Hepatocyte (in vitro differentiated cells): ENCODE measurements at regions not wholly inside any gene's neighbourhood (a gene's known extent, or its start where the extent isn't known, plus 50 kb on each side); places are given as distances from the start of the nearest gene placed in this dataset.

Source experiments
- DNase-seq: peaks from one replicate; pipeline ENCODE4 v3.0.0-alpha.2; 2016; ENCODE audit warnings: low spot score
- H2AFZ ChIP-seq: fragments of 200-600 bp; sonication (generic); 2 replicates; pipeline ENCODE4 v1.6.0; 2016; ENCODE audit warnings: antibody characterized with exemption, mild to moderate bottlenecking
- H3K27ac ChIP-seq: fragments of 200-600 bp; sonication (generic); 2 replicates; pipeline ENCODE4 v1.5.1; 2016; ENCODE audit warnings: mild to moderate bottlenecking
- H3K27me3 ChIP-seq: fragments of 200-600 bp; sonication (generic); 2 replicates; pipeline ENCODE4 v1.6.1; 2016
- H3K36me3 ChIP-seq: fragments of 200-600 bp; sonication (generic); replicated peaks from 2 replicates; pipeline ENCODE4 v1.5.1; 2016; ENCODE audit warnings: low read depth; ENCODE audit not compliant: insufficient read depth
- H3K4me1 ChIP-seq: fragments of 200-600 bp; sonication (generic); 2 replicates; pipeline ENCODE4 v1.5.1; 2016; ENCODE audit warnings: mild to moderate bottlenecking, moderate library complexity; ENCODE audit not compliant: insufficient read depth
- H3K4me2 ChIP-seq: fragments of 200-600 bp; sonication (generic); 2 replicates; pipeline ENCODE4 v1.6.0; 2016
- H3K4me3 ChIP-seq: fragments of 200-600 bp; sonication (generic); 2 replicates; pipeline ENCODE4 v1.5.1; 2016; ENCODE audit warnings: mild to moderate bottlenecking
- H3K79me2 ChIP-seq: fragments of 200-600 bp; sonication (generic); 2 replicates; pipeline ENCODE4 v1.6.0; 2017; ENCODE audit warnings: mild to moderate bottlenecking
- H3K9me2 ChIP-seq: fragments of 200-600 bp; sonication (generic); replicated peaks from 2 replicates; pipeline ENCODE4 v1.6.0; 2017; ENCODE audit warnings: mild to moderate bottlenecking; ENCODE audit not compliant: insufficient read depth
- H3K9me3 ChIP-seq: fragments of 200-600 bp; sonication (generic); 2 replicates; pipeline ENCODE4 v1.5.1; 2016; ENCODE audit warnings: low read depth, mild to moderate bottlenecking
- H4K20me1 ChIP-seq: fragments of 200-600 bp; sonication (generic); 2 replicates; pipeline ENCODE4 v1.6.0; 2016; ENCODE audit warnings: mild to moderate bottlenecking; ENCODE audit not compliant: insufficient read depth, poor library complexity, severe bottlenecking
- EZH2 ChIP-seq: fragments of 200-600 bp; sonication (generic); IDR thresholded peaks from 2 replicates; pipeline ENCODE4 v1.6.1; 2016; ENCODE audit warnings: antibody characterized with exemption, mild to moderate bottlenecking, borderline replicate concordance
- EZH2phosphoT487 ChIP-seq: fragments of 200-600 bp; sonication (generic); IDR thresholded peaks from one replicate; pipeline ENCODE4 v1.6.1; 2018; ENCODE audit warnings: antibody characterized with exemption, mild to moderate bottlenecking, low read depth, moderate library complexity; ENCODE audit not compliant: unreplicated experiment, severe bottlenecking
- WGBS: methylation state at CpG from one replicate; pipeline ENCODE4 v1.1.6; 2016; ENCODE audit warnings: low lambda C conversion rate; ENCODE audit errors: missing lambda C conversion rate; 5-methylcytosine and 5-hydroxymethylcytosine counted together
- TF ChIP-seq, protein P1 (sequence below): fragments of 200-600 bp; sonication (generic); IDR thresholded peaks from 2 replicates; pipeline ENCODE4 v1.5.1; 2016; ENCODE audit warnings: antibody characterized with exemption, mild to moderate bottlenecking; ENCODE audit not compliant: poor library complexity

DNA sequence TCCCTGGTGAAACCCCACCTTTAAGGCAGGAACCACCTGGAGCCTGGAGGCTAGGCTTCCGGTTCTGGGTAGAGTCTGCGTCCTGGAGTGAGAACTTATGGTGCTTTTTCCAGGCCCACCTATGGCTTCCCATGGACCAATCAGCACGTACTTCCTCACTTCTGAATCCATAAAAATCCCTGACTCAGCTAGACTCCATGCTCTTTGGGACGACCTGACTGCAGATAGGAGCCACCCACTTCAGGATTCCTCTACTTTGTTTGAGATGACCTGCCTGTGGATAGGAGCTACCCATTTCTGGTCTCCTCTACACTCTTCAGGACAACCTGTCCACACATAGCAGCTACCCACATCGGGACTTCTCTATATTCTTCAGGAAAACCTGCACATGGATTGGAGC is 168.8 kb upstream of the IRX2 start:
- no peaks in the 10 kb centered on the region for H3K4me1 ChIP-seq
- no peak for DNase-seq
- TF ChIP-seq EZH2phosphoT487: no peak
- H3K4me2 ChIP-seq: no peak overlapping the region
- 90% methylated on average over 5 of the region's 5 CpGs for WGBS
- H3K9me2 ChIP-seq: no peaks in the 10 kb centered on the region
- no peaks in the 10 kb centered on the region for H3K36me3 ChIP-seq
- no peaks in the 10 kb centered on the region for H3K9me3 ChIP-seq
- H4K20me1 ChIP-seq: no peaks in the 10 kb centered on the region
- H3K79me2 ChIP-seq: no peaks in the 10 kb centered on the region
- H3K4me3 ChIP-seq: no peak overlapping the region
- H3K27me3 ChIP-seq: no peaks in the 10 kb centered on the region
- H3K27ac ChIP-seq: no peak overlapping the region
- H2AFZ ChIP-seq: no peak overlapping the region

DNA sequence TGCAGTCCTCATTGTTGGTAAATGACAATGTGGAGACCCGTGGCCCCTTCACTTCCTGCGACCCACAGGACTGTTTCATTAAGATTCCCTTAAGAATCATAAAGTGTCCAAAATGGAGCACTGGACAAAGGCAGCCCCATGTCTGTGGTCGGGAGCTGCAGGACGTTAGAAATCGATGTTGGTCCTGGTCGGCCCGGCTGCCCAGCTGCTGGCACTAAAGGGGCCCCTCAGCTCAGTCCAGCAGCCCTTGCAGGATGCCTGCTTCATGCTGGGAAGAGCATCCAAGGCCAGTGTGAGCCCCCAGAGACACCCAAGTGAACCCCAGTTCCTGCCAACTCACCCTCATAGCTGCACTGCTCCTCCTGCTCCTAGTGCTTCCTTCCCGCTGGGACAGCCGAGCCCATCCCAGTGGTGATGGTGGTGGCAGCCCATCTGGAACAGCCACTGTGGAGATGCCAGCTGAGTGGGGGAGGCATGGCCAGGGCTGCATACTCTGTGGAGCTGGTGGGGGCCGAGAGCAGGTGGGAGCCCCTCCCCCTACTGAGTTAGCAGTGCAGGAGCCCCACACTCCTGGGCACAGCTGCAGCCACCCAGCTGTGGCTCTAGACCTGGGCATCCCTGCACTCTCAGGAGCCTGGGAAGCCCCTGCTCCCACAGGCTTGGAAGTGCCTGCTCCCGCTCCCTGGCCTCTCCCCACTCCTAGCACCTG is 168.0 kb upstream of the IRX2 start:
- Histone ChIP-seq H3K9me2 (no peaks in the 10 kb centered on the region), H3K79me2 (no peaks in the 10 kb centered on the region)

DNA sequence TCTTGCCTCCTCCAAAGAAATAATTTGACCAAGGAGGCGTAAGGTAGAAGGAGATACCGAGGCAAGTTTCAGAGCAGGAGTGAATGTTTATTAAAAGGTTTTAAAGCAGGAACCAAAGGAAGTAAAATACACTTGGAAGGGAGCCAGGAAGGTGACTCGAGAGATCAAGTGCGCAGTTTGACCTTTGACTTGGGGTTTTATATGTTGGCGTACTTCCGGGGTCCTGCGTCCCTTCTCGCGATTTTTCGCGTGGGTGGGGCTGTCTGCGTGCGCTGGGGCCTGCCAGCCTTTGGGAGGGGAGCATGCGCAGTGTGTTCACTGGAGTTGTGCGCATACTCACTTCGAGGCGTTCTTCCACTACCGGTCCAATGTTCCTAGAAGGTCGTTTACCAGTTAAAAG is 166.0 kb upstream of the IRX2 start:
- peak; percentile 3 for DNase-seq
- H3K4me2 ChIP-seq: no peak overlapping the region
- 96% methylated on average over 17 of the region's 19 CpGs for WGBS

More for the DNA sequence above, 168.0 kb upstream of the IRX2 start:
- Histone ChIP-seq H3K4me1 (no peaks in the 10 kb centered on the region), H3K9me3 (no peaks in the 10 kb centered on the region), H3K36me3 (no peaks in the 10 kb centered on the region), H3K27me3 (no peaks in the 10 kb centered on the region), H3K4me3 (no peak overlapping the region), H4K20me1 (no peaks in the 10 kb centered on the region), H3K4me2 (no peak overlapping the region), H2AFZ (no peak overlapping the region), H3K27ac (no peak overlapping the region)
- DNase-seq: no peak
- TF ChIP-seq, protein P1, sequence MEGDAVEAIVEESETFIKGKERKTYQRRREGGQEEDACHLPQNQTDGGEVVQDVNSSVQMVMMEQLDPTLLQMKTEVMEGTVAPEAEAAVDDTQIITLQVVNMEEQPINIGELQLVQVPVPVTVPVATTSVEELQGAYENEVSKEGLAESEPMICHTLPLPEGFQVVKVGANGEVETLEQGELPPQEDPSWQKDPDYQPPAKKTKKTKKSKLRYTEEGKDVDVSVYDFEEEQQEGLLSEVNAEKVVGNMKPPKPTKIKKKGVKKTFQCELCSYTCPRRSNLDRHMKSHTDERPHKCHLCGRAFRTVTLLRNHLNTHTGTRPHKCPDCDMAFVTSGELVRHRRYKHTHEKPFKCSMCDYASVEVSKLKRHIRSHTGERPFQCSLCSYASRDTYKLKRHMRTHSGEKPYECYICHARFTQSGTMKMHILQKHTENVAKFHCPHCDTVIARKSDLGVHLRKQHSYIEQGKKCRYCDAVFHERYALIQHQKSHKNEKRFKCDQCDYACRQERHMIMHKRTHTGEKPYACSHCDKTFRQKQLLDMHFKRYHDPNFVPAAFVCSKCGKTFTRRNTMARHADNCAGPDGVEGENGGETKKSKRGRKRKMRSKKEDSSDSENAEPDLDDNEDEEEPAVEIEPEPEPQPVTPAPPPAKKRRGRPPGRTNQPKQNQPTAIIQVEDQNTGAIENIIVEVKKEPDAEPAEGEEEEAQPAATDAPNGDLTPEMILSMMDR: no peak
- TF ChIP-seq EZH2phosphoT487 (no peak), EZH2 (no peak)
- WGBS: 90% methylated on average over 11 of the region's 11 CpGs

DNA sequence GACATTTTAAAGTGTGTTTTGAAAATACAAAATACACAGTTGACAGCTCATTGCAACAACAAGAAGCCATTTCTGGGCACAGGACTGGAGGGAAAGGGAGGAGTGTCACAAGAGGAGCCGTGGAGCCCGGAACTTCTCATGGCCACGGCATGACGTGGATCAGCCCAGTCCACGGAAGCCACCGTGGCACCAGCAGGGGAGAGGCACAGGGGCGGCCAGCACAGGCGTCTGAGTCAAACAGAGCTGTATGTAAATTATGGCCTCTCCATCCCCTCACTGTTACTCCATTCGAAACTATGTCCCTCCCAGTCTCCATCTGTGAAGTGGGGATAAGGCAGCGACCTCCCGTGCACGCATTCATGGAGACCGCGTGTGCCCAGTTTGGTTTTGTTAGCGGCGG is 165.6 kb upstream of the IRX2 start:
- no peak for DNase-seq
- WGBS: 93% methylated on average over 16 of the region's 16 CpGs
- no peak for TF ChIP-seq EZH2
- no peak for TF ChIP-seq EZH2phosphoT487
- TF ChIP-seq, protein P1: no peak

More for the DNA sequence above, 166.0 kb upstream of the IRX2 start:
- H4K20me1 ChIP-seq: no peaks in the 10 kb centered on the region
- no peak overlapping the region for H2AFZ ChIP-seq
- H3K36me3 ChIP-seq: no peaks in the 10 kb centered on the region
- H3K9me3 ChIP-seq: no peaks in the 10 kb centered on the region
- no peak overlapping the region for H3K4me3 ChIP-seq
- H3K9me2 ChIP-seq: no peaks in the 10 kb centered on the region
- no peak overlapping the region for H3K27ac ChIP-seq
- no peaks in the 10 kb centered on the region for H3K4me1 ChIP-seq
- peaks cover 6% of the 10 kb centered on the region for H3K27me3 ChIP-seq
- TF ChIP-seq, protein P1: no peak
- TF ChIP-seq EZH2 (no peak), EZH2phosphoT487 (no peak)
- no peaks in the 10 kb centered on the region for H3K79me2 ChIP-seq

More for the DNA sequence above, 165.6 kb upstream of the IRX2 start:
- Histone ChIP-seq H3K4me1 (no peaks in the 10 kb centered on the region), H4K20me1 (no peaks in the 10 kb centered on the region), H3K9me2 (no peaks in the 10 kb centered on the region), H3K9me3 (no peaks in the 10 kb centered on the region), H3K36me3 (no peaks in the 10 kb centered on the region), H3K27ac (no peak overlapping the region), H3K4me3 (no peak overlapping the region), H3K4me2 (no peak overlapping the region), H2AFZ (no peak overlapping the region), H3K27me3 (peaks cover 6% of the 10 kb centered on the region), H3K79me2 (no peaks in the 10 kb centered on the region)
